Osteocyte (in vitro differentiated cells): ENCODE measurements at regions not wholly inside any gene's neighbourhood (a gene's known extent, or its start where the extent isn't known, plus 50 kb on each side); places are given as distances from the start of the nearest gene placed in this dataset.

Experiments
- DNase-seq: peaks from one replicate; pipeline ENCODE4 v3.0.0; 2021; ENCODE audit warnings: mixed read lengths; ENCODE audit not compliant: unreplicated experiment; ENCODE audit errors: extremely low spot score
- H3K27ac Mint-ChIP-seq: one replicate; pipeline ENCODE4 v1.8.0; 2021; ENCODE audit warnings: mild to moderate bottlenecking, mixed read lengths; ENCODE audit not compliant: unreplicated experiment
- H3K27me3 Mint-ChIP-seq: one replicate; pipeline ENCODE4 v1.8.0; 2021; ENCODE audit warnings: mixed read lengths; ENCODE audit not compliant: unreplicated experiment
- H3K36me3 Mint-ChIP-seq: one replicate; pipeline ENCODE4 v1.8.0; 2021; ENCODE audit warnings: mixed read lengths; ENCODE audit not compliant: unreplicated experiment
- H3K4me1 Mint-ChIP-seq: one replicate; pipeline ENCODE4 v1.8.0; 2021; ENCODE audit warnings: mixed read lengths; ENCODE audit not compliant: unreplicated experiment
- H3K4me3 Mint-ChIP-seq: one replicate; pipeline ENCODE4 v1.8.0; 2021; ENCODE audit warnings: mild to moderate bottlenecking, moderate library complexity, mixed read lengths; ENCODE audit not compliant: unreplicated experiment
- H3K9me3 Mint-ChIP-seq: one replicate; pipeline ENCODE4 v1.8.0; 2021; ENCODE audit warnings: mixed read lengths; ENCODE audit not compliant: unreplicated experiment
- CTCF ChIP-seq: fragments of 200-600 bp; sonication (generic); IDR thresholded peaks from 2 replicates; pipeline ENCODE4 v1.5.0; 2021; ENCODE audit warnings: antibody characterized with exemption, mild to moderate bottlenecking, moderate library complexity

GRCh38 chr13:107585469-107586180 lies 629.7 kb downstream of the LIG4 start:
- DNase-seq: no peak

GRCh38 chr13:107582171-107582570 lies 633.2 kb downstream of the LIG4 start:
- no peak for TF ChIP-seq CTCF
- Mint-ChIP-seq H3K4me1 (peaks cover 2% of the 10 kb centered on the region), H3K36me3 (no peaks in the 10 kb centered on the region), H3K4me3 (no peak overlapping the region), H3K27me3 (no peaks in the 10 kb centered on the region), H3K9me3 (peaks cover 11% of the 10 kb centered on the region), H3K27ac (no peak overlapping the region)
- DNase-seq: no peak

More at GRCh38 chr13:107585469-107586180, 629.7 kb downstream of the LIG4 start:
- no peaks in the 10 kb centered on the region for H3K36me3 Mint-ChIP-seq
- H3K4me1 Mint-ChIP-seq: peaks cover 2% of the 10 kb centered on the region
- TF ChIP-seq CTCF: no peak
- no peaks in the 10 kb centered on the region for H3K27me3 Mint-ChIP-seq
- H3K9me3 Mint-ChIP-seq: no peaks in the 10 kb centered on the region
- H3K27ac Mint-ChIP-seq: no peak overlapping the region
- H3K4me3 Mint-ChIP-seq: no peak overlapping the region

GRCh38 chr13:107580741-107581412 lies 634.5 kb downstream of the LIG4 start:
- Mint-ChIP-seq H3K9me3 (peaks cover 11% of the 10 kb centered on the region), H3K27me3 (no peaks in the 10 kb centered on the region), H3K4me1 (peaks cover 2% of the 10 kb centered on the region), H3K36me3 (no peaks in the 10 kb centered on the region), H3K4me3 (no peak overlapping the region), H3K27ac (no peak overlapping the region)
- TF ChIP-seq CTCF: no peak
- DNase-seq: no peak

- H3K27ac Mint-ChIP-seq: no peak overlapping the region
- no peaks in the 10 kb centered on the region for H3K36me3 Mint-ChIP-seq
- DNase-seq: no peak
- peaks cover 11% of the 10 kb centered on the region for H3K9me3 Mint-ChIP-seq
- H3K4me1 Mint-ChIP-seq: no peaks in the 10 kb centered on the region
- no peak overlapping the region for H3K4me3 Mint-ChIP-seq
- no peak for TF ChIP-seq CTCF
- H3K27me3 Mint-ChIP-seq: no peaks in the 10 kb centered on the region
Observed at GRCh38 chr13:107576430-107576829, 638.9 kb downstream of the LIG4 start.

GRCh38 chr13:107574517-107575210 lies 640.7 kb downstream of the LIG4 start:
- no peak for TF ChIP-seq CTCF
- Mint-ChIP-seq H3K27me3 (no peaks in the 10 kb centered on the region), H3K4me3 (no peak overlapping the region), H3K27ac (no peak overlapping the region), H3K9me3 (peaks cover 7% of the 10 kb centered on the region), H3K4me1 (no peaks in the 10 kb centered on the region), H3K36me3 (no peaks in the 10 kb centered on the region)
- no peak for DNase-seq
